HUDEP-2 (cell line): ENCODE measurements at regions not wholly inside any gene's neighbourhood (a gene's known extent, or its start where the extent isn't known, plus 50 kb on each side); places are given as distances from the start of the nearest gene placed in this dataset.
"Not testable (repeated sequence)": the region's sequence is repeated elsewhere in the genome, so short reads cannot be mapped to it uniquely, and the experiment has no call there.

Experiments used
- DNase-seq, 76 experiments: peaks; one replicate each; lab custom pipeline; 2025; ENCODE audit not compliant: unreplicated experiment in 76 of 76; lab: John Stamatoyannopoulos, UW

- no peak for DNase-seq
These were observed 88.2 kb downstream of the KLHL28 start for GRCh38 chr14:44873536-44873935.

GRCh38 chr14:44866770-44867169, 95.0 kb downstream of the KLHL28 start:
- no peak for DNase-seq

GRCh38 chr14:44866322-44866721, 95.4 kb downstream of the KLHL28 start:
- no peak for DNase-seq

GRCh38 chr14:44863271-44863670, 98.5 kb downstream of the KLHL28 start:
- DNase-seq = no peak

- DNase-seq = peak in 1 of 76 experiments; percentile 1
These were observed 107.6 kb downstream of the KLHL28 start for GRCh38 chr14:44854114-44854513.

- DNase-seq = no peak
These were observed 114.0 kb downstream of the KLHL28 start for GRCh38 chr14:44847526-44848309.

- DNase-seq = peak in 26 of 76 experiments; percentile 1 to 54 (median 22)
These were observed 115.4 kb downstream of the KLHL28 start for GRCh38 chr14:44846232-44846824.

GRCh38 chr14:44835928-44836327, 125.8 kb downstream of the KLHL28 start:
- not testable (repeated sequence) for DNase-seq

- DNase-seq = no peak
These were observed 128.2 kb downstream of the KLHL28 start for GRCh38 chr14:44833376-44834060.

- no peak for DNase-seq
These were observed 131.4 kb downstream of the KLHL28 start for GRCh38 chr14:44830371-44830770.

- no peak for DNase-seq
These were observed 132.7 kb downstream of the KLHL28 start for GRCh38 chr14:44829021-44829420.

GRCh38 chr14:44828023-44828422, 133.7 kb downstream of the KLHL28 start:
- no peak for DNase-seq

- DNase-seq = peak in 5 of 76 experiments; percentile 5 to 20 (median 12)
These were observed 141.3 kb downstream of the KLHL28 start for GRCh38 chr14:44820230-44820964.

- DNase-seq = no peak
These were observed 147.6 kb downstream of the KLHL28 start for GRCh38 chr14:44814196-44814595.

- DNase-seq = no peak
These were observed 149.1 kb downstream of the KLHL28 start for GRCh38 chr14:44812672-44813071.

GRCh38 chr14:44804391-44804790, 157.4 kb downstream of the KLHL28 start:
- no peak for DNase-seq

- peak in 26 of 76 experiments; percentile 3 to 52 (median 24) for DNase-seq
These were observed 158.4 kb downstream of the KLHL28 start for GRCh38 chr14:44803239-44803905.

GRCh38 chr14:44798386-44799242, 163.1 kb downstream of the KLHL28 start:
- no peak for DNase-seq

GRCh38 chr14:44795725-44796124, 166.0 kb downstream of the KLHL28 start:
- DNase-seq = no peak
